ENCODE measurements at regions not wholly inside any gene's neighbourhood (a gene's known extent, or its start where the extent isn't known, plus 50 kb on each side); places are given as distances from the start of the nearest gene placed in this dataset.

GRCh38 chr5:105680858-105681475, 1989.8 kb downstream of the EFNA5 start:
- TF ChIP-seq CTCF (IDR thresholded peaks at IDR 0.05 in 4 of 5, conservative IDR thresholded peaks at IDR 0.05 in 1 of 5) (no peak), POLR2A (IDR thresholded peaks at IDR 0.05) (no peak)
